Uterus (tissue), 2 donors: ENCODE measurements at regions not wholly inside any gene's neighbourhood (a gene's known extent, or its start where the extent isn't known, plus 50 kb on each side); places are given as distances from the start of the nearest gene placed in this dataset.

ENCODE experiments used
- CTCF ChIP-seq, 4 experiments: fragments of 200-600 bp in 2 of 4; fragments of 450-650 bp in 2 of 4; sonication (generic) in 2 of 4; IDR thresholded peaks; one replicate each; pipeline ENCODE4 v1.5.1; 2016 to 2019; ENCODE audit warnings: antibody characterized with exemption in 4 of 4, mild to moderate bottlenecking in 2 of 4, moderate library complexity in 1 of 4
- POLR2A ChIP-seq, 2 donors: fragments of 450-650 bp; IDR thresholded peaks; one replicate each; pipeline ENCODE4 v1.6.1; 2016; ENCODE audit warnings: antibody characterized with exemption in 2 of 2, mild to moderate bottlenecking in 1 of 2, moderate library complexity in 1 of 2

GRCh38 chr7:26461518-26461917 is 169.9 kb downstream of the SNX10 start:
- TF ChIP-seq CTCF (IDR thresholded peaks at IDR 0.05): no peak
- no peak for TF ChIP-seq POLR2A (IDR thresholded peaks at IDR 0.05)
